Vagina (tissue), 2 donors: ENCODE measurements at regions not wholly inside any gene's neighbourhood (a gene's known extent, or its start where the extent isn't known, plus 50 kb on each side); places are given as distances from the start of the nearest gene placed in this dataset.

Experiments used
- DNase-seq, 2 donors: peaks; one replicate each; pipeline ENCODE4 v3.0.0-alpha.2; 2017; ENCODE audit errors: extremely low spot score in 2 of 2
- H3K27ac ChIP-seq: fragments of 200-600 bp; sonication (generic); one replicate; pipeline ENCODE4 v1.5.1; 2019
- H3K27me3 ChIP-seq: fragments of 200-600 bp; sonication (generic); one replicate; pipeline ENCODE4 v1.5.1; 2019
- H3K36me3 ChIP-seq, 2 donors: fragments of 200-600 bp; sonication (generic); one replicate each; pipeline ENCODE4 v1.5.1; 2017 to 2019
- H3K4me1 ChIP-seq: fragments of 200-600 bp; sonication (generic); one replicate; pipeline ENCODE4 v1.5.1; 2019
- H3K4me3 ChIP-seq, 2 donors: fragments of 200-600 bp; sonication (generic); 1 replicate in 1 of 2; 2 replicates in 1 of 2; pipeline ENCODE4 v1.5.1; 2016 to 2019
- H3K9me3 ChIP-seq: fragments of 200-600 bp; sonication (generic); one replicate; pipeline ENCODE4 v1.5.1; 2019
- CTCF ChIP-seq, 3 experiments: fragments of 450-650 bp in 2 of 3; fragments of 200-600 bp in 1 of 3; sonication (generic) in 1 of 3; IDR thresholded peaks; one replicate each; pipeline ENCODE4 v1.5.1; 2017 to 2019; ENCODE audit warnings: antibody characterized with exemption in 3 of 3, mild to moderate bottlenecking in 2 of 3, moderate library complexity in 2 of 3
- POLR2A ChIP-seq, 2 donors: fragments of 450-650 bp; IDR thresholded peaks; one replicate each; pipeline ENCODE4 v1.6.1; 2017; ENCODE audit warnings: antibody characterized with exemption in 2 of 2, mild to moderate bottlenecking in 2 of 2, moderate library complexity in 2 of 2
- POLR2AphosphoS5 ChIP-seq, 2 donors: sonication (generic); formaldehyde crosslinking; IDR thresholded peaks; one replicate each; pipeline ENCODE4 v1.9.0; 2017; ENCODE audit warnings: antibody characterized with exemption in 2 of 2, mild to moderate bottlenecking in 2 of 2, low read depth in 1 of 2; ENCODE audit not compliant: insufficient read depth in 1 of 2
- intact Hi-C: fragments of 100-400 bp; cut with DNase I; formaldehyde crosslinking; loops from one replicate; pipeline ENCODE4 v1.15.1; 2023

- no peaks in the 10 kb centered on the region for H3K4me1 ChIP-seq
- intact Hi-C loops: no loop called here
- no peak for DNase-seq
- no peaks in the 10 kb centered on the region for H3K27me3 ChIP-seq
- H3K4me3 ChIP-seq: no peak overlapping the region
- TF ChIP-seq CTCF (IDR thresholded peaks at IDR 0.05): no peak
- no peak for TF ChIP-seq POLR2AphosphoS5 (IDR thresholded peaks at IDR 0.05; ENCODE audit: insufficient read depth in 1 of 2, low read depth in 1 of 2)
- no peak for TF ChIP-seq POLR2A (IDR thresholded peaks at IDR 0.05)
- no peaks in the 10 kb centered on the region for H3K36me3 ChIP-seq
- H3K27ac ChIP-seq: no peak overlapping the region
- H3K9me3 ChIP-seq: no peaks in the 10 kb centered on the region
These were observed 315.2 kb downstream of the PSAT1 start for GRCh38 chr9:78612091-78612490.

GRCh38 chr9:78613006-78613405, 316.1 kb downstream of the PSAT1 start:
- DNase-seq: no peak
- Histone ChIP-seq H3K4me1 (no peaks in the 10 kb centered on the region), H3K9me3 (no peaks in the 10 kb centered on the region), H3K36me3 (no peaks in the 10 kb centered on the region), H3K27ac (no peak overlapping the region), H3K27me3 (no peaks in the 10 kb centered on the region), H3K4me3 (no peak overlapping the region)
- no peak for TF ChIP-seq POLR2A (IDR thresholded peaks at IDR 0.05)
- no peak for TF ChIP-seq POLR2AphosphoS5 (IDR thresholded peaks at IDR 0.05; ENCODE audit: insufficient read depth in 1 of 2, low read depth in 1 of 2)
- TF ChIP-seq CTCF (IDR thresholded peaks at IDR 0.05): no peak
- intact Hi-C loops: no loop called here

GRCh38 chr9:78614892-78615291, 318.0 kb downstream of the PSAT1 start:
- TF ChIP-seq POLR2A (IDR thresholded peaks at IDR 0.05): no peak
- no peak for TF ChIP-seq POLR2AphosphoS5 (IDR thresholded peaks at IDR 0.05; ENCODE audit: insufficient read depth in 1 of 2, low read depth in 1 of 2)
- no peak for TF ChIP-seq CTCF (IDR thresholded peaks at IDR 0.05)
- no peak for DNase-seq
- H3K9me3 ChIP-seq: no peaks in the 10 kb centered on the region
- intact Hi-C loops: no loop called here
- no peaks in the 10 kb centered on the region for H3K4me1 ChIP-seq
- no peak overlapping the region for H3K4me3 ChIP-seq
- H3K27ac ChIP-seq: no peak overlapping the region
- no peaks in the 10 kb centered on the region for H3K27me3 ChIP-seq
- H3K36me3 ChIP-seq: no peaks in the 10 kb centered on the region

GRCh38 chr9:78615372-78615771, 318.4 kb downstream of the PSAT1 start:
- DNase-seq: no peak
- intact Hi-C loops: no loop called here

GRCh38 chr9:78618735-78619134, 321.8 kb downstream of the PSAT1 start:
- no peaks in the 10 kb centered on the region for H3K27me3 ChIP-seq
- no peaks in the 10 kb centered on the region for H3K9me3 ChIP-seq
- no peak overlapping the region for H3K4me3 ChIP-seq
- no peaks in the 10 kb centered on the region for H3K36me3 ChIP-seq
- no peak for DNase-seq
- intact Hi-C loops: no loop called here
- no peaks in the 10 kb centered on the region for H3K4me1 ChIP-seq
- H3K27ac ChIP-seq: no peak overlapping the region
- TF ChIP-seq CTCF (IDR thresholded peaks at IDR 0.05) (no peak), POLR2AphosphoS5 (IDR thresholded peaks at IDR 0.05; ENCODE audit: insufficient read depth in 1 of 2, low read depth in 1 of 2) (no peak), POLR2A (IDR thresholded peaks at IDR 0.05) (no peak)

More at GRCh38 chr9:78615372-78615771, 318.4 kb downstream of the PSAT1 start:
- no peak overlapping the region for H3K27ac ChIP-seq
- TF ChIP-seq POLR2A (IDR thresholded peaks at IDR 0.05) (no peak), CTCF (IDR thresholded peaks at IDR 0.05) (no peak), POLR2AphosphoS5 (IDR thresholded peaks at IDR 0.05; ENCODE audit: insufficient read depth in 1 of 2, low read depth in 1 of 2) (no peak)
- no peak overlapping the region for H3K4me3 ChIP-seq
- H3K9me3 ChIP-seq: no peaks in the 10 kb centered on the region
- H3K36me3 ChIP-seq: no peaks in the 10 kb centered on the region
- no peaks in the 10 kb centered on the region for H3K4me1 ChIP-seq
- H3K27me3 ChIP-seq: no peaks in the 10 kb centered on the region
